Keratinocyte (primary cell): ENCODE measurements at regions not wholly inside any gene's neighbourhood (a gene's known extent, or its start where the extent isn't known, plus 50 kb on each side); places are given as distances from the start of the nearest gene placed in this dataset.

Experiments used
- EZH2 ChIP-seq: IDR thresholded peaks from one replicate; pipeline ENCODE4 v1.6.1; 2012; ENCODE audit warnings: inconsistent platforms, mild to moderate bottlenecking, low read length, moderate library complexity
- TF ChIP-seq, protein P1 (sequence below), 3 experiments: IDR thresholded peaks in 1 of 3; conservative IDR thresholded peaks in 1 of 3; optimal IDR thresholded peaks in 1 of 3; 2 replicates in 2 of 3; 3 replicates in 1 of 3; pipeline versions ENCODE3 to v1.5.1; 2011; ENCODE audit warnings: low read length in 3 of 3, mild to moderate bottlenecking in 3 of 3, moderate library complexity in 2 of 3, control low read depth in 1 of 3, inconsistent platforms in 1 of 3; ENCODE audit not compliant: insufficient read depth in 2 of 3; ENCODE audit errors: extremely low read depth in 1 of 3

DNA sequence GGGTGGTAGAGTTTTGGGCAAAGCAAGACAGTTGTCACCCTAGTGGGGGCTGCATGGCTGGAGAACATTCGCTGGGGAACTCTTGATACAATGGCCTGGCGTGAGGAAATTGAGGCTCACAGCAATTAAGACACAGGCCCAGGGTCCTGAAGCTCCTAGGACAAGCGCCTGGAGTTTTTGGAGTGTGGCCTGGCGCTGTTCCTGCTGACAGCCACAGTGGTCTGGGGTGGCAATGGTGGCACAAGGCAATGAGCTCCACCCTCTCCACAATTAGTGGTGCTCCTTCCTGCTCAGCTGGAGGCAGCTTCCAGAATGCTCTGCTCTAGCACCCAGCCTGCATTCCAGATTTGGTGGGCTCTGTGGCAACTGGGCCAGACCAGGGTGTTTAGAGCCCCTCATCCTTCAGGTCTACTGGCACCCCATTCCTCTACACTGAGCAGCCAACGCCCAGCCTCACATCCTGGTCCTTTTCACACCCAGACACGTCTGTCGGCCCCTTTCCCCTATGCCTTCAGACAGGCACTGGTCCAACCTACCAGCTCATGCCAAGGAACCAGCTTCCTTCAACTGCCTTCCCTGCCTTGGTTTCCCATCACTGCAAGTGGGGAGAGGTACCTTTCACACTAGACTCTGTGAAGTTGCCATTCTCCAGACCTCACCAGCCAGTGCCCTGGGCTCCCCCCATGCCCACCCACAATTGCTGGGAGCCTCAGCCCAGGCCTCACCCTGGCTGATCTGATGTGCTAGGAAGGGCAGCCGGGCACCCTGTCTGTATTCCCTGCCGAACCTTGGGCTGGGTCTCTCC is 138.1 kb upstream of the COL5A1 start:
- TF ChIP-seq, protein P1, sequence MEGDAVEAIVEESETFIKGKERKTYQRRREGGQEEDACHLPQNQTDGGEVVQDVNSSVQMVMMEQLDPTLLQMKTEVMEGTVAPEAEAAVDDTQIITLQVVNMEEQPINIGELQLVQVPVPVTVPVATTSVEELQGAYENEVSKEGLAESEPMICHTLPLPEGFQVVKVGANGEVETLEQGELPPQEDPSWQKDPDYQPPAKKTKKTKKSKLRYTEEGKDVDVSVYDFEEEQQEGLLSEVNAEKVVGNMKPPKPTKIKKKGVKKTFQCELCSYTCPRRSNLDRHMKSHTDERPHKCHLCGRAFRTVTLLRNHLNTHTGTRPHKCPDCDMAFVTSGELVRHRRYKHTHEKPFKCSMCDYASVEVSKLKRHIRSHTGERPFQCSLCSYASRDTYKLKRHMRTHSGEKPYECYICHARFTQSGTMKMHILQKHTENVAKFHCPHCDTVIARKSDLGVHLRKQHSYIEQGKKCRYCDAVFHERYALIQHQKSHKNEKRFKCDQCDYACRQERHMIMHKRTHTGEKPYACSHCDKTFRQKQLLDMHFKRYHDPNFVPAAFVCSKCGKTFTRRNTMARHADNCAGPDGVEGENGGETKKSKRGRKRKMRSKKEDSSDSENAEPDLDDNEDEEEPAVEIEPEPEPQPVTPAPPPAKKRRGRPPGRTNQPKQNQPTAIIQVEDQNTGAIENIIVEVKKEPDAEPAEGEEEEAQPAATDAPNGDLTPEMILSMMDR (optimal IDR thresholded peaks at IDR 0.05 in 1 of 3, IDR thresholded peaks at IDR 0.05 in 1 of 3, conservative IDR thresholded peaks at IDR 0.05 in 1 of 3; ENCODE audit: extremely low read depth in 1 of 3, insufficient read depth in 2 of 3, low read length in 3 of 3): no peak
- TF ChIP-seq EZH2: no peak
